Ovary (tissue), 3 donors: ENCODE measurements at regions not wholly inside any gene's neighbourhood (a gene's known extent, or its start where the extent isn't known, plus 50 kb on each side); places are given as distances from the start of the nearest gene placed in this dataset.
"Not testable (repeated sequence)": the region's sequence is repeated elsewhere in the genome, so short reads cannot be mapped to it uniquely, and the experiment has no call there.

Experiments
- CTCF ChIP-seq, 3 donors: fragments of 450-650 bp in 2 of 3; fragments of 200-600 bp in 1 of 3; IDR thresholded peaks; one replicate each; pipeline versions ENCODE4 v1.5.1 to v1.8.0; 2016 to 2022; ENCODE audit warnings: antibody characterized with exemption in 3 of 3, mild to moderate bottlenecking in 1 of 3
- EP300 ChIP-seq: sonication (generic); formaldehyde crosslinking; IDR thresholded peaks from one replicate; pipeline ENCODE4 v1.6.1; 2017; ENCODE audit warnings: antibody characterized with exemption
- POLR2A ChIP-seq: fragments of 450-650 bp; IDR thresholded peaks from one replicate; pipeline ENCODE4 v1.6.1; 2017; ENCODE audit warnings: antibody characterized with exemption, mild to moderate bottlenecking, moderate library complexity
- donor health status: DM: no; HTN: no; CAD: no.

GRCh38 chr16:29253716-29254590 lies 152.6 kb downstream of the NPIPB11 start:
- TF ChIP-seq CTCF (IDR thresholded peaks at IDR 0.05); POLR2A; EP300: not testable (repeated sequence)
